ENCODE measurements at regions not wholly inside any gene's neighbourhood (a gene's known extent, or its start where the extent isn't known, plus 50 kb on each side); places are given as distances from the start of the nearest gene placed in this dataset.

GRCh38 chr10:44287408-44287807, 97.5 kb downstream of the CXCL12 start:
- no peak for TF ChIP-seq EZH2 (IDR thresholded peaks at IDR 0.05; ENCODE audit: borderline replicate concordance, low read depth, low read length, severe bottlenecking)
- H3K9me3 ChIP-seq (ENCODE audit: insufficient read depth, low read length, severe bottlenecking) = no peaks in the 10 kb centered on the region
- H2AFZ ChIP-seq (ENCODE audit: low read depth, low read length) = no peak overlapping the region
- no peaks in the 10 kb centered on the region for H3K79me2 ChIP-seq (ENCODE audit: insufficient read depth, low read length)
- H3K9ac ChIP-seq (ENCODE audit: low read depth, low read length) = no peak overlapping the region
- peaks cover 14% of the 10 kb centered on the region for H3K27me3 ChIP-seq (ENCODE audit: insufficient read depth, low read length, poor library complexity)
- H3K4me2 ChIP-seq (ENCODE audit: insufficient read depth, low read length) = no peak overlapping the region
- no peak overlapping the region for H3K4me3 ChIP-seq (ENCODE audit: low read depth in 1 of 2, low read length in 2 of 2)
- DNase-seq = no peak
- ATAC-seq (ENCODE audit: insufficient read depth, low read depth) = no peak
- no peaks in the 10 kb centered on the region for H4K20me1 ChIP-seq (ENCODE audit: insufficient read depth, low read length)
- H3K27ac ChIP-seq (ENCODE audit: low read length) = no peak overlapping the region
- H3K36me3 ChIP-seq (ENCODE audit: insufficient read depth, low read length) = no peaks in the 10 kb centered on the region
- no peaks in the 10 kb centered on the region for H3K4me1 ChIP-seq (ENCODE audit: insufficient read depth, low read length)

DNA sequence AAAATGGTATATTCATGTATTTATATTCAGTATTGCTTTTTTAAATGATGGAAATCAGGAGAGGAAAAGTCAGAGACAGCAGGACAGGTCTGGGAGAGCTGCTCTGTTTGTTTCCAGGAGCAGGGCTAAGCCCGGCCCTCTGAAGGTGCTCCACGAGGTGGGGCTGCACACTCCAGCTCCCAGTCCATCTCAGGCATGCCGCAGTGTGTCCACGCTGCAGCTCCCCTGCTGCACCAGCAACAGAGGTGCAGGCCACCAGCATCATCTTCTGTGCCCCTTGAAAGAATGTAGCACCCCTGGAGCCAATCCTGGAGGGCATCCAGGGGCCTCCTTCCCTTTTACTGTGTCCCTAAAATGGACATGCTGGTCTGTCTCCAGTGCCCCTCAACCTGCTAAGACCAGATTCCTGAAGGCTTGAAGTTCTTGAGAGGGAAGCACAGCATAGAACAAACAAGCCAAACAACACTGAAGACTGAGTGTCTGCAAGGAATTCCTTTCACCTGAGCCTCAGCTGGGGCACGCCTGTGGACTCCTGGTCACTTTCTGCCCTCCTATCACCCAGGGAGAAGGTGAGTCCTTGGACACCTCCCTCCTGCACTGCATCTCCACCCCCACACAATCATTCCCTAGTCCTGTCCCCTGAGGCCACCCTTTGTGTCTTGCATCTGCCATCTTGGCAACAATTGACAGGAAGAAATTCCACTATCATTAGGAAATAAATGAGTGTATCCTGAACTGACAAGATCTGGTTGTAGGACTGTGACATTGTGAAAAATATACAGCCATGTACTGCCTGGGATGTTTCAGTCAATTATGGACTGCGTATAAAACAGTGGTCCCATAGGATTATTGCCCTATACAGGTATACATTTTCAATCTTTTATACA, 100.5 kb downstream of the CXCL12 start:
- H3K27me3 ChIP-seq (ENCODE audit: insufficient read depth, low read length, poor library complexity) = peaks cover 14% of the 10 kb centered on the region
- H3K4me1 ChIP-seq (ENCODE audit: insufficient read depth, low read length) = no peaks in the 10 kb centered on the region
- H2AFZ ChIP-seq (ENCODE audit: low read depth, low read length) = no peak overlapping the region
- no peaks in the 10 kb centered on the region for H3K36me3 ChIP-seq (ENCODE audit: insufficient read depth, low read length)
- no peak overlapping the region for H3K9ac ChIP-seq (ENCODE audit: low read depth, low read length)
- H3K4me3 ChIP-seq (ENCODE audit: low read depth in 1 of 2, low read length in 2 of 2) = no peak overlapping the region
- no peak for ATAC-seq (ENCODE audit: insufficient read depth, low read depth)
- H3K79me2 ChIP-seq (ENCODE audit: insufficient read depth, low read length) = no peaks in the 10 kb centered on the region
- TF ChIP-seq EZH2 (IDR thresholded peaks at IDR 0.05; ENCODE audit: borderline replicate concordance, low read depth, low read length, severe bottlenecking) (no peak), CTCF (IDR thresholded peaks at IDR 0.05; ENCODE audit: borderline replicate concordance, extremely low read depth, low read length, poor library complexity, severe bottlenecking) (no peak)
- no peak for DNase-seq
- H3K9me3 ChIP-seq (ENCODE audit: insufficient read depth, low read length, severe bottlenecking) = no peaks in the 10 kb centered on the region
- no peaks in the 10 kb centered on the region for H4K20me1 ChIP-seq (ENCODE audit: insufficient read depth, low read length)
- H3K4me2 ChIP-seq (ENCODE audit: insufficient read depth, low read length) = no peak overlapping the region
- no peak overlapping the region for H3K27ac ChIP-seq (ENCODE audit: low read length)

DNA sequence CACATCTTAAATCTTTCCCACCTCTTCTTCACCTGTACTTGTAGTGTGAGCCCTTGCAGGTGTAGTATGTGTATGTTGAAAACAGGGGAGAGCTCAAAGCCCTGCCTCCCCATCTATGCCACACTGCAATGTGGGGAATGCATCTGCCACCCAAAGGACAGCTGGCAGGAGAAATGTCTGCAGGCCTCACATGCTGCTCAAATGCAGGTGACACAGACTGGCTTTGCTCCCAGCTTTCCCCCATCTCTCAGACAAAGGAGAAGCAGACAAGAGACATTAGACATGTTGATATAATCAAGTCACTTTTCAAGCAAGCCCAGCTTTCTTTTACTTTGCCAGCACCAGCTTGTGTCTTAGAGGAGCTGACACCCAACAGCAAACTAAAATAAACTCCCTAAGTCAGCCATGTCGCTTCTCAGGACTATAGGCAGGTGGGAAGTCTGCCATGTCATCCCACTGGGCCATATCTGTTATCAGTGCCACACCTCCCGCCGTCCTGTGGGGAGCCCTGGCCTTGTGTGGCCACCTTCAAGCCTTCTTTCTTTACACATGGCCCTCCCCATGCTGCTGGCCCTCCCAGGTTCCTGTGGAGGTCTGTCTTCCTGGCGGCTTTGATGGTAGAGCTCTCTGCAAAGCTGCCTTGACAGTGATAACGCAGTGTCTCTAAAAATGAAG, 102.1 kb downstream of the CXCL12 start:
- no peaks in the 10 kb centered on the region for H3K9me3 ChIP-seq (ENCODE audit: insufficient read depth, low read length, severe bottlenecking)
- TF ChIP-seq EZH2 (IDR thresholded peaks at IDR 0.05; ENCODE audit: borderline replicate concordance, low read depth, low read length, severe bottlenecking) (no peak), CTCF (IDR thresholded peaks at IDR 0.05; ENCODE audit: borderline replicate concordance, extremely low read depth, low read length, poor library complexity, severe bottlenecking) (no peak)
- no peak overlapping the region for H3K27ac ChIP-seq (ENCODE audit: low read length)

GRCh38 chr10:44281662-44282061, 103.2 kb downstream of the CXCL12 start:
- Histone ChIP-seq H3K79me2 (ENCODE audit: insufficient read depth, low read length) (no peaks in the 10 kb centered on the region), H3K4me3 (ENCODE audit: low read depth in 1 of 2, low read length in 2 of 2) (no peak overlapping the region), H3K36me3 (ENCODE audit: insufficient read depth, low read length) (no peaks in the 10 kb centered on the region), H3K9ac (ENCODE audit: low read depth, low read length) (no peak overlapping the region), H2AFZ (ENCODE audit: low read depth, low read length) (no peak overlapping the region), H3K4me2 (ENCODE audit: insufficient read depth, low read length) (no peak overlapping the region), H3K27ac (ENCODE audit: low read length) (no peak overlapping the region), H4K20me1 (ENCODE audit: insufficient read depth, low read length) (no peaks in the 10 kb centered on the region), H3K27me3 (ENCODE audit: insufficient read depth, low read length, poor library complexity) (peaks cover 7% of the 10 kb centered on the region), H3K4me1 (ENCODE audit: insufficient read depth, low read length) (no peaks in the 10 kb centered on the region), H3K9me3 (ENCODE audit: insufficient read depth, low read length, severe bottlenecking) (no peaks in the 10 kb centered on the region)
- TF ChIP-seq EZH2 (IDR thresholded peaks at IDR 0.05; ENCODE audit: borderline replicate concordance, low read depth, low read length, severe bottlenecking) (no peak), CTCF (IDR thresholded peaks at IDR 0.05; ENCODE audit: borderline replicate concordance, extremely low read depth, low read length, poor library complexity, severe bottlenecking) (no peak)
- DNase-seq = no peak
- no peak for ATAC-seq (ENCODE audit: insufficient read depth, low read depth)

More for the DNA sequence above, 102.1 kb downstream of the CXCL12 start:
- H3K27me3 ChIP-seq (ENCODE audit: insufficient read depth, low read length, poor library complexity) = peaks cover 12% of the 10 kb centered on the region
- DNase-seq (no peak), ATAC-seq (ENCODE audit: insufficient read depth, low read depth) (no peak)
- H3K4me2 ChIP-seq (ENCODE audit: insufficient read depth, low read length) = no peak overlapping the region
- no peaks in the 10 kb centered on the region for H3K79me2 ChIP-seq (ENCODE audit: insufficient read depth, low read length)
- H4K20me1 ChIP-seq (ENCODE audit: insufficient read depth, low read length) = no peaks in the 10 kb centered on the region
- H3K4me3 ChIP-seq (ENCODE audit: low read depth in 1 of 2, low read length in 2 of 2) = no peak overlapping the region
- H3K4me1 ChIP-seq (ENCODE audit: insufficient read depth, low read length) = no peaks in the 10 kb centered on the region
- H3K9ac ChIP-seq (ENCODE audit: low read depth, low read length) = no peak overlapping the region
- H2AFZ ChIP-seq (ENCODE audit: low read depth, low read length) = no peak overlapping the region
- no peaks in the 10 kb centered on the region for H3K36me3 ChIP-seq (ENCODE audit: insufficient read depth, low read length)
